ENCODE measurements at regions not wholly inside any gene's neighbourhood (a gene's known extent, or its start where the extent isn't known, plus 50 kb on each side); places are given as distances from the start of the nearest gene placed in this dataset.

GRCh38 chr9:13470836-13471235 lies 191.3 kb upstream of the MPDZ start:
- H3K4me2 ChIP-seq (ENCODE audit: insufficient read depth, low read length), result no peak overlapping the region
- no peaks in the 10 kb centered on the region for H3K27me3 ChIP-seq (ENCODE audit: control insufficient read depth in 2 of 2, insufficient read depth in 2 of 2, low read length in 2 of 2)
- no peak overlapping the region for H3K9ac ChIP-seq (replicated peaks; ENCODE audit: extremely low read depth, insufficient read depth, low read length)
- TF ChIP-seq EZH2 (IDR thresholded peaks at IDR 0.05; ENCODE audit: borderline replicate concordance, low read depth, low read length, severe bottlenecking), result no peak
- TF ChIP-seq, protein P1, sequence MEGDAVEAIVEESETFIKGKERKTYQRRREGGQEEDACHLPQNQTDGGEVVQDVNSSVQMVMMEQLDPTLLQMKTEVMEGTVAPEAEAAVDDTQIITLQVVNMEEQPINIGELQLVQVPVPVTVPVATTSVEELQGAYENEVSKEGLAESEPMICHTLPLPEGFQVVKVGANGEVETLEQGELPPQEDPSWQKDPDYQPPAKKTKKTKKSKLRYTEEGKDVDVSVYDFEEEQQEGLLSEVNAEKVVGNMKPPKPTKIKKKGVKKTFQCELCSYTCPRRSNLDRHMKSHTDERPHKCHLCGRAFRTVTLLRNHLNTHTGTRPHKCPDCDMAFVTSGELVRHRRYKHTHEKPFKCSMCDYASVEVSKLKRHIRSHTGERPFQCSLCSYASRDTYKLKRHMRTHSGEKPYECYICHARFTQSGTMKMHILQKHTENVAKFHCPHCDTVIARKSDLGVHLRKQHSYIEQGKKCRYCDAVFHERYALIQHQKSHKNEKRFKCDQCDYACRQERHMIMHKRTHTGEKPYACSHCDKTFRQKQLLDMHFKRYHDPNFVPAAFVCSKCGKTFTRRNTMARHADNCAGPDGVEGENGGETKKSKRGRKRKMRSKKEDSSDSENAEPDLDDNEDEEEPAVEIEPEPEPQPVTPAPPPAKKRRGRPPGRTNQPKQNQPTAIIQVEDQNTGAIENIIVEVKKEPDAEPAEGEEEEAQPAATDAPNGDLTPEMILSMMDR (IDR thresholded peaks at IDR 0.05; ENCODE audit: extremely low read depth in 1 of 2, insufficient read depth in 1 of 2, low read depth in 1 of 2, low read length in 2 of 2), result no peak
- TF ChIP-seq POLR2A (IDR thresholded peaks at IDR 0.05; ENCODE audit: low read depth, low read length), result no peak
- no peak for TF ChIP-seq FOS (IDR thresholded peaks at IDR 0.05; ENCODE audit: borderline replicate concordance, insufficient read depth, low read length)
- TF ChIP-seq JUN (IDR thresholded peaks at IDR 0.05; ENCODE audit: borderline replicate concordance, insufficient read depth, insufficient read length, low read depth), result no peak
- TF ChIP-seq MYC (IDR thresholded peaks at IDR 0.05; ENCODE audit: low read depth, low read length), result no peak
- no peak for TF ChIP-seq MAX (IDR thresholded peaks at IDR 0.05; ENCODE audit: insufficient read depth, insufficient read length)
- no peak for TF ChIP-seq POLR2AphosphoS5 (IDR thresholded peaks at IDR 0.05; ENCODE audit: insufficient read depth, low read depth, low read length)
- no peak for TF ChIP-seq GATA2 (IDR thresholded peaks at IDR 0.05; ENCODE audit: insufficient read depth, insufficient read length, low read depth, low read length)
- DNase-seq (ENCODE audit: low read depth, low spot score), result no peak
- no peaks in the 10 kb centered on the region for H3K36me3 ChIP-seq (ENCODE audit: control insufficient read depth in 2 of 2, extremely low read depth in 1 of 2, insufficient read depth in 2 of 2, low read length in 2 of 2)
- CTCF ChIA-PET, result no interaction called here
- no peak for FAIRE-seq
- POLR2A ChIA-PET, result no interaction called here
- intact Hi-C loops (cut with micrococcal nuclease) (no loop called here), dilution Hi-C loops (cut with MboI; ENCODE audit: extremely low pct_ligation_motif_present, low sequenced_read_pairs) (no loop called here)
- no peak overlapping the region for H3K27ac ChIP-seq (ENCODE audit: insufficient read depth, low read depth, low read length)
- H3K4me3 ChIP-seq (replicated peaks in 1 of 3; ENCODE audit: insufficient read depth in 1 of 3, low read depth in 1 of 3, low read length in 3 of 3), result no peak overlapping the region
- H3K9me3 ChIP-seq (replicated peaks; ENCODE audit: control insufficient read depth, insufficient read depth, low read length), result no peaks in the 10 kb centered on the region
- H3K9me1 ChIP-seq (replicated peaks; ENCODE audit: control insufficient read depth, extremely low read depth, insufficient read depth, low read length), result no peaks in the 10 kb centered on the region
- H4K20me1 ChIP-seq (replicated peaks; ENCODE audit: control insufficient read depth, extremely low read depth, insufficient read depth, low read length), result no peaks in the 10 kb centered on the region
- H3K79me2 ChIP-seq (ENCODE audit: control insufficient read depth, insufficient read depth, low read length), result no peaks in the 10 kb centered on the region
- no peaks in the 10 kb centered on the region for H3K4me1 ChIP-seq (ENCODE audit: control insufficient read depth, extremely low read depth, insufficient read depth, low read length)
- no TSS peak for BruUV-seq (replicated peaks)
- H2AFZ ChIP-seq (ENCODE audit: low read depth, low read length), result no peak overlapping the region

Measured in endothelial cell of umbilical vein (primary cell).